Keratinocyte (primary cell): ENCODE measurements at regions not wholly inside any gene's neighbourhood (a gene's known extent, or its start where the extent isn't known, plus 50 kb on each side); places are given as distances from the start of the nearest gene placed in this dataset.
A peak's percentile ranks its signal among the peaks of the same experiment; 100 is the strongest.

Source experiments
- DNase-seq: peaks from one replicate; pipeline ENCODE4 v3.0.0-alpha.2; 2011; ENCODE audit warnings: low read depth, missing footprints, low spot score
- FAIRE-seq: peaks from 2 replicates; lab custom pipeline; 2011; peaks lifted over from hg19 to GRCh38; lab: Jason Lieb, UNC
- H2AFZ ChIP-seq: 2 replicates; pipeline ENCODE4 v1.6.0; 2012; ENCODE audit warnings: low read length, control low read depth, inconsistent platforms; ENCODE audit not compliant: control insufficient read depth
- H3K27ac ChIP-seq: 2 replicates; pipeline ENCODE4 v1.5.1; 2011; ENCODE audit warnings: low read length; ENCODE audit not compliant: control insufficient read depth, insufficient read depth
- H3K27me3 ChIP-seq: 3 replicates; pipeline ENCODE4 v1.6.0; 2011; ENCODE audit warnings: low read length; ENCODE audit not compliant: control insufficient read depth, insufficient read depth; ENCODE audit errors: extremely low read depth
- H3K36me3 ChIP-seq, 2 experiments: 2 replicates in 1 of 2; 3 replicates in 1 of 2; pipeline ENCODE4 v1.5.1; 2011; ENCODE audit warnings: low read length in 2 of 2, mild to moderate bottlenecking in 1 of 2; ENCODE audit not compliant: control insufficient read depth in 2 of 2, insufficient read depth in 2 of 2; ENCODE audit errors: extremely low read depth in 1 of 2
- H3K4me1 ChIP-seq: 3 replicates; pipeline ENCODE4 v1.5.1; 2011; ENCODE audit warnings: low read length; ENCODE audit not compliant: control insufficient read depth, insufficient read depth; ENCODE audit errors: extremely low read depth
- H3K4me2 ChIP-seq: 3 replicates; pipeline ENCODE4 v1.6.0; 2011; ENCODE audit warnings: low read depth, low read length; ENCODE audit not compliant: control insufficient read depth, insufficient read depth; ENCODE audit errors: extremely low read depth
- H3K4me3 ChIP-seq, 3 experiments: fragments of 200-600 bp in 1 of 3; sonication (generic) in 1 of 3; 2 replicates in 2 of 3; 3 replicates in 1 of 3; pipeline ENCODE4 v1.5.1; 2011 to 2016; ENCODE audit warnings: low read length in 3 of 3, mild to moderate bottlenecking in 3 of 3, control low read depth in 2 of 3, inconsistent platforms in 1 of 3, low read depth in 1 of 3, mixed read lengths in 1 of 3, mixed run types in 1 of 3, moderate library complexity in 1 of 3; ENCODE audit not compliant: control insufficient read depth in 2 of 3, insufficient read depth in 2 of 3; ENCODE audit errors: extremely low read depth in 1 of 3
- H3K79me2 ChIP-seq: 2 replicates; pipeline ENCODE4 v1.6.0; 2012; ENCODE audit warnings: low read length; ENCODE audit not compliant: control insufficient read depth, insufficient read depth
- H3K9ac ChIP-seq: 3 replicates; pipeline ENCODE4 v1.6.0; 2011; ENCODE audit warnings: low read length; ENCODE audit not compliant: control insufficient read depth, insufficient read depth; ENCODE audit errors: extremely low read depth
- H3K9me1 ChIP-seq: 3 replicates; pipeline ENCODE4 v1.6.0; 2011; ENCODE audit warnings: low read length; ENCODE audit not compliant: control insufficient read depth, insufficient read depth; ENCODE audit errors: extremely low read depth
- H3K9me3 ChIP-seq: 2 replicates; pipeline ENCODE4 v1.5.1; 2012; ENCODE audit warnings: low read depth, low read length; ENCODE audit not compliant: control insufficient read depth
- H4K20me1 ChIP-seq: 3 replicates; pipeline ENCODE4 v1.6.0; 2011; ENCODE audit warnings: low read length; ENCODE audit not compliant: control insufficient read depth, insufficient read depth; ENCODE audit errors: extremely low read depth
- EZH2 ChIP-seq: IDR thresholded peaks from one replicate; pipeline ENCODE4 v1.6.1; 2012; ENCODE audit warnings: inconsistent platforms, mild to moderate bottlenecking, low read length, moderate library complexity
- dilution Hi-C: fragments of 300-500 bp; cut with MboI; formaldehyde crosslinking; loops from one replicate; pipeline ENCODE4 v1.7.0; 2020; ENCODE audit warnings: low sequenced_read_pairs; ENCODE audit not compliant: extremely low pct_ligation_motif_present
- TF ChIP-seq, protein P1 (sequence below), 3 experiments: IDR thresholded peaks in 1 of 3; conservative IDR thresholded peaks in 1 of 3; optimal IDR thresholded peaks in 1 of 3; 2 replicates in 2 of 3; 3 replicates in 1 of 3; pipeline versions ENCODE3 to v1.5.1; 2011; ENCODE audit warnings: low read length in 3 of 3, mild to moderate bottlenecking in 3 of 3, moderate library complexity in 2 of 3, control low read depth in 1 of 3, inconsistent platforms in 1 of 3; ENCODE audit not compliant: insufficient read depth in 2 of 3; ENCODE audit errors: extremely low read depth in 1 of 3

DNA sequence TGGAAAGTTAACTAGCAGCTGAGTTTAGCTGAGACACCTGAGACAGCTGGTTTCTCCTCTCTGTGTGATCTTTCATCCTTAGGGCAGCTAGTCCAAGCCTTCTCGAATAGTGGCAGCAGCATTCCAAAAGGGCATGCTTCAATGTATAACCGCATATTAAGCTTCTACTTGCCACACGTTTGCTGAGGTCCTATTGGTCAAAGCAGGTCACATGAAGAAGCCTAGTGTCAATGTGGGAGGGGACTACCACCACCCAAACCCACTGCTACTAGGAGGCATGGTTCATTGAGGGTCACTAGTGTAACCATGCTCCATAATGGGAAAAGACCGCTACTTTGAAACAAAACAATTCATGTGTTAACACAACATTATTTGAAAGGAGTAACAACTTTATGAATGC is 314.9 kb upstream of the SMIM31 start:
- no peak for FAIRE-seq
- no peak for DNase-seq
- no peak for TF ChIP-seq EZH2
- TF ChIP-seq, protein P1, sequence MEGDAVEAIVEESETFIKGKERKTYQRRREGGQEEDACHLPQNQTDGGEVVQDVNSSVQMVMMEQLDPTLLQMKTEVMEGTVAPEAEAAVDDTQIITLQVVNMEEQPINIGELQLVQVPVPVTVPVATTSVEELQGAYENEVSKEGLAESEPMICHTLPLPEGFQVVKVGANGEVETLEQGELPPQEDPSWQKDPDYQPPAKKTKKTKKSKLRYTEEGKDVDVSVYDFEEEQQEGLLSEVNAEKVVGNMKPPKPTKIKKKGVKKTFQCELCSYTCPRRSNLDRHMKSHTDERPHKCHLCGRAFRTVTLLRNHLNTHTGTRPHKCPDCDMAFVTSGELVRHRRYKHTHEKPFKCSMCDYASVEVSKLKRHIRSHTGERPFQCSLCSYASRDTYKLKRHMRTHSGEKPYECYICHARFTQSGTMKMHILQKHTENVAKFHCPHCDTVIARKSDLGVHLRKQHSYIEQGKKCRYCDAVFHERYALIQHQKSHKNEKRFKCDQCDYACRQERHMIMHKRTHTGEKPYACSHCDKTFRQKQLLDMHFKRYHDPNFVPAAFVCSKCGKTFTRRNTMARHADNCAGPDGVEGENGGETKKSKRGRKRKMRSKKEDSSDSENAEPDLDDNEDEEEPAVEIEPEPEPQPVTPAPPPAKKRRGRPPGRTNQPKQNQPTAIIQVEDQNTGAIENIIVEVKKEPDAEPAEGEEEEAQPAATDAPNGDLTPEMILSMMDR (optimal IDR thresholded peaks at IDR 0.05 in 1 of 3, IDR thresholded peaks at IDR 0.05 in 1 of 3, conservative IDR thresholded peaks at IDR 0.05 in 1 of 3; ENCODE audit: extremely low read depth in 1 of 3, insufficient read depth in 2 of 3, low read length in 3 of 3) = no peak
- Histone ChIP-seq H3K9me3 (no peaks in the 10 kb centered on the region), H3K27ac (no peak overlapping the region), H3K4me3 (no peak overlapping the region), H3K4me2 (no peak overlapping the region), H3K27me3 (no peaks in the 10 kb centered on the region), H3K36me3 (no peaks in the 10 kb centered on the region), H3K79me2 (no peaks in the 10 kb centered on the region), H3K9me1 (no peaks in the 10 kb centered on the region), H3K4me1 (peaks cover 20% of the 10 kb centered on the region), H3K9ac (no peak overlapping the region), H2AFZ (no peak overlapping the region), H4K20me1 (no peaks in the 10 kb centered on the region)
- dilution Hi-C loops = no loop called here

DNA sequence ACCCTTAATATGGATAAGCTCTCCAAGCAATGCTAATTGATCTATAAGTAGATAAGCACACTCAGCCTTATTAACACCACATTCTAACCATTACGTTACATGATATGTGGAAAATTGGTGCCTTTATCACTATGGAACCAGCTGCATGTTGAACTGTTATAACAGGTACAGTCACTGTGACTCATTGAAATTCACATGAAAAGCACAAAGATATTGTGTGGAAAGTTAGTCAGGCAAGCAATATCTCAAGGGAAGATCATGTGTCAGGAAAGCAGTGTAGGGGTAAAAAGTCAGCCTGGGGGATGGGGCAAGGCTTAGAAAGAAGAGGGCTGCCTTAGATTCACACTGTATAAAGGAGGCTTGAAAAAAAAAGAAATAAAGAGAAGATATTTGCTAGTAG is 313.7 kb upstream of the SMIM31 start:
- peaks cover 20% of the 10 kb centered on the region for H3K4me1 ChIP-seq
- H3K9me3 ChIP-seq = no peaks in the 10 kb centered on the region
- FAIRE-seq (peak; percentile 91), DNase-seq (peak; percentile 86)
- H3K36me3 ChIP-seq = no peaks in the 10 kb centered on the region
- dilution Hi-C loops = no loop called here
- no peaks in the 10 kb centered on the region for H3K79me2 ChIP-seq
- TF ChIP-seq, protein P1 (optimal IDR thresholded peaks at IDR 0.05 in 1 of 3, IDR thresholded peaks at IDR 0.05 in 1 of 3, conservative IDR thresholded peaks at IDR 0.05 in 1 of 3; ENCODE audit: extremely low read depth in 1 of 3, insufficient read depth in 2 of 3, low read length in 3 of 3) = no peak
- no peak for TF ChIP-seq EZH2
- no peaks in the 10 kb centered on the region for H3K9me1 ChIP-seq
- no peaks in the 10 kb centered on the region for H4K20me1 ChIP-seq
- H3K4me2 ChIP-seq = peak overlapping the region; percentile 18
- no peak overlapping the region for H2AFZ ChIP-seq
- H3K4me3 ChIP-seq = no peak overlapping the region
- peak overlapping the region; percentile 71 for H3K27ac ChIP-seq
- peak overlapping the region; percentile 16 for H3K9ac ChIP-seq
- H3K27me3 ChIP-seq = no peaks in the 10 kb centered on the region
